Activated naive CD4-positive, alpha-beta T cell treated with anti-CD3 and anti-CD28 coated beads, Interleukin-2, amount 50 U/mL, for 24 hours (primary cell): ENCODE measurements at regions not wholly inside any gene's neighbourhood (a gene's known extent, or its start where the extent isn't known, plus 50 kb on each side); places are given as distances from the start of the nearest gene placed in this dataset.

Experiments
- H3K27ac Mint-ChIP-seq: one replicate; pipeline ENCODE4 v1.8.0; 2021; ENCODE audit warnings: mild to moderate bottlenecking, mixed read lengths
- H3K27me3 Mint-ChIP-seq: one replicate; pipeline ENCODE4 v1.8.0; 2021; ENCODE audit warnings: mixed read lengths
- H3K36me3 Mint-ChIP-seq: one replicate; pipeline ENCODE4 v1.8.0; 2021; ENCODE audit warnings: mixed read lengths
- H3K4me1 Mint-ChIP-seq: one replicate; pipeline ENCODE4 v1.8.0; 2021; ENCODE audit warnings: mixed read lengths
- H3K4me3 Mint-ChIP-seq: one replicate; pipeline ENCODE4 v1.8.0; 2021; ENCODE audit warnings: mild to moderate bottlenecking, mixed read lengths
- H3K9me3 Mint-ChIP-seq: one replicate; pipeline ENCODE4 v1.8.0; 2021; ENCODE audit warnings: mixed read lengths

GRCh38 chr5:4130819-4131218 lies 535.2 kb downstream of the IRX1 start:
- Mint-ChIP-seq H3K4me1 (no peaks in the 10 kb centered on the region), H3K27me3 (no peaks in the 10 kb centered on the region), H3K27ac (no peak overlapping the region), H3K9me3 (peaks cover 6% of the 10 kb centered on the region), H3K4me3 (no peak overlapping the region), H3K36me3 (no peaks in the 10 kb centered on the region)

- Mint-ChIP-seq H3K9me3 (peaks cover 6% of the 10 kb centered on the region), H3K36me3 (no peaks in the 10 kb centered on the region), H3K4me1 (no peaks in the 10 kb centered on the region), H3K4me3 (no peak overlapping the region), H3K27ac (no peak overlapping the region), H3K27me3 (no peaks in the 10 kb centered on the region)
Observed at GRCh38 chr5:4137781-4138180, 542.1 kb downstream of the IRX1 start.

- Mint-ChIP-seq H3K36me3 (no peaks in the 10 kb centered on the region), H3K27me3 (no peaks in the 10 kb centered on the region), H3K27ac (no peak overlapping the region), H3K4me1 (no peaks in the 10 kb centered on the region), H3K9me3 (peaks cover 6% of the 10 kb centered on the region), H3K4me3 (no peak overlapping the region)
Observed at GRCh38 chr5:4142842-4143241, 547.2 kb downstream of the IRX1 start.

- no peaks in the 10 kb centered on the region for H3K27me3 Mint-ChIP-seq
- H3K36me3 Mint-ChIP-seq: no peaks in the 10 kb centered on the region
Observed at GRCh38 chr5:4144411-4145007, 548.9 kb downstream of the IRX1 start.

GRCh38 chr5:4145511-4145910 lies 549.9 kb downstream of the IRX1 start:
- H3K4me1 Mint-ChIP-seq: no peaks in the 10 kb centered on the region
- H3K4me3 Mint-ChIP-seq: no peak overlapping the region
- H3K27ac Mint-ChIP-seq: no peak overlapping the region
- no peaks in the 10 kb centered on the region for H3K36me3 Mint-ChIP-seq
- H3K27me3 Mint-ChIP-seq: no peaks in the 10 kb centered on the region
- H3K9me3 Mint-ChIP-seq: no peaks in the 10 kb centered on the region

More at GRCh38 chr5:4144411-4145007, 548.9 kb downstream of the IRX1 start:
- H3K4me3 Mint-ChIP-seq: no peak overlapping the region
- H3K27ac Mint-ChIP-seq: no peak overlapping the region
- no peaks in the 10 kb centered on the region for H3K9me3 Mint-ChIP-seq
- no peaks in the 10 kb centered on the region for H3K4me1 Mint-ChIP-seq

GRCh38 chr5:4148009-4148408 lies 552.4 kb downstream of the IRX1 start:
- Mint-ChIP-seq H3K27me3 (no peaks in the 10 kb centered on the region), H3K4me1 (no peaks in the 10 kb centered on the region), H3K4me3 (no peak overlapping the region), H3K27ac (no peak overlapping the region), H3K9me3 (no peaks in the 10 kb centered on the region), H3K36me3 (no peaks in the 10 kb centered on the region)

- Mint-ChIP-seq H3K27ac (no peak overlapping the region), H3K9me3 (no peaks in the 10 kb centered on the region), H3K4me1 (no peaks in the 10 kb centered on the region), H3K27me3 (no peaks in the 10 kb centered on the region), H3K4me3 (no peak overlapping the region), H3K36me3 (no peaks in the 10 kb centered on the region)
Observed at GRCh38 chr5:4150067-4150466, 554.4 kb downstream of the IRX1 start.

- no peaks in the 10 kb centered on the region for H3K27me3 Mint-ChIP-seq
- no peak overlapping the region for H3K27ac Mint-ChIP-seq
- H3K4me3 Mint-ChIP-seq: no peak overlapping the region
- H3K36me3 Mint-ChIP-seq: no peaks in the 10 kb centered on the region
- H3K9me3 Mint-ChIP-seq: no peaks in the 10 kb centered on the region
- no peaks in the 10 kb centered on the region for H3K4me1 Mint-ChIP-seq
Observed at GRCh38 chr5:4156153-4156552, 560.5 kb downstream of the IRX1 start.

- Mint-ChIP-seq H3K27ac (no peak overlapping the region), H3K36me3 (no peaks in the 10 kb centered on the region)
Observed at GRCh38 chr5:4156889-4157288, 561.3 kb downstream of the IRX1 start.

GRCh38 chr5:4158750-4159447 lies 563.3 kb downstream of the IRX1 start:
- Mint-ChIP-seq H3K4me1 (no peaks in the 10 kb centered on the region), H3K27ac (no peak overlapping the region), H3K27me3 (no peaks in the 10 kb centered on the region), H3K9me3 (no peaks in the 10 kb centered on the region), H3K4me3 (no peak overlapping the region), H3K36me3 (no peaks in the 10 kb centered on the region)

More at GRCh38 chr5:4156889-4157288, 561.3 kb downstream of the IRX1 start:
- Mint-ChIP-seq H3K9me3 (no peaks in the 10 kb centered on the region), H3K4me1 (no peaks in the 10 kb centered on the region), H3K27me3 (no peaks in the 10 kb centered on the region), H3K4me3 (no peak overlapping the region)

GRCh38 chr5:4159681-4160080 lies 564.0 kb downstream of the IRX1 start:
- H3K4me3 Mint-ChIP-seq: no peak overlapping the region
- no peaks in the 10 kb centered on the region for H3K27me3 Mint-ChIP-seq
- no peak overlapping the region for H3K27ac Mint-ChIP-seq
- no peaks in the 10 kb centered on the region for H3K4me1 Mint-ChIP-seq
- H3K36me3 Mint-ChIP-seq: no peaks in the 10 kb centered on the region
- H3K9me3 Mint-ChIP-seq: no peaks in the 10 kb centered on the region

GRCh38 chr5:4164167-4164566 lies 568.5 kb downstream of the IRX1 start:
- no peaks in the 10 kb centered on the region for H3K4me1 Mint-ChIP-seq
- H3K9me3 Mint-ChIP-seq: no peaks in the 10 kb centered on the region
- no peak overlapping the region for H3K4me3 Mint-ChIP-seq
- H3K27me3 Mint-ChIP-seq: no peaks in the 10 kb centered on the region
- no peak overlapping the region for H3K27ac Mint-ChIP-seq
- H3K36me3 Mint-ChIP-seq: no peaks in the 10 kb centered on the region

- Mint-ChIP-seq H3K27me3 (no peaks in the 10 kb centered on the region), H3K4me1 (no peaks in the 10 kb centered on the region), H3K9me3 (peaks cover 13% of the 10 kb centered on the region), H3K4me3 (no peak overlapping the region), H3K36me3 (no peaks in the 10 kb centered on the region), H3K27ac (no peak overlapping the region)
Observed at GRCh38 chr5:4180703-4181102, 585.1 kb downstream of the IRX1 start.

GRCh38 chr5:4182144-4182543 lies 586.5 kb downstream of the IRX1 start:
- no peak overlapping the region for H3K4me3 Mint-ChIP-seq
- H3K36me3 Mint-ChIP-seq: no peaks in the 10 kb centered on the region
- H3K27me3 Mint-ChIP-seq: no peaks in the 10 kb centered on the region
- H3K9me3 Mint-ChIP-seq: peaks cover 13% of the 10 kb centered on the region
- H3K4me1 Mint-ChIP-seq: no peaks in the 10 kb centered on the region
- no peak overlapping the region for H3K27ac Mint-ChIP-seq

- no peaks in the 10 kb centered on the region for H3K36me3 Mint-ChIP-seq
- H3K4me3 Mint-ChIP-seq: no peak overlapping the region
- H3K27ac Mint-ChIP-seq: no peak overlapping the region
- H3K9me3 Mint-ChIP-seq: peaks cover 13% of the 10 kb centered on the region
- H3K4me1 Mint-ChIP-seq: no peaks in the 10 kb centered on the region
- no peaks in the 10 kb centered on the region for H3K27me3 Mint-ChIP-seq
Observed at GRCh38 chr5:4185127-4185526, 589.5 kb downstream of the IRX1 start.

GRCh38 chr5:4188704-4189103 lies 593.1 kb downstream of the IRX1 start:
- Mint-ChIP-seq H3K27ac (no peak overlapping the region), H3K36me3 (no peaks in the 10 kb centered on the region), H3K27me3 (no peaks in the 10 kb centered on the region), H3K4me3 (no peak overlapping the region), H3K9me3 (peaks cover 10% of the 10 kb centered on the region), H3K4me1 (no peaks in the 10 kb centered on the region)

GRCh38 chr5:4189317-4189716 lies 593.7 kb downstream of the IRX1 start:
- H3K4me3 Mint-ChIP-seq: no peak overlapping the region
- no peak overlapping the region for H3K27ac Mint-ChIP-seq
- H3K27me3 Mint-ChIP-seq: no peaks in the 10 kb centered on the region
- H3K4me1 Mint-ChIP-seq: no peaks in the 10 kb centered on the region
- H3K9me3 Mint-ChIP-seq: peaks cover 4% of the 10 kb centered on the region
- no peaks in the 10 kb centered on the region for H3K36me3 Mint-ChIP-seq
